Activated T-helper 2 cell treated with anti-CD3 and anti-CD28 coated beads, Interferon-gamma antibody, Interleukin-2, Interleukin-4, amounts not matched to agents 10 μg/mL and 5 μg/mL and 100 μg/mL, durations not matched to agents 14 hours and 24 hours and 36 hours (primary cell): ENCODE measurements at regions not wholly inside any gene's neighbourhood (a gene's known extent, or its start where the extent isn't known, plus 50 kb on each side); places are given as distances from the start of the nearest gene placed in this dataset.

Experiments
- DNase-seq: peaks from one replicate; pipeline ENCODE4 v3.0.0; 2021; ENCODE audit warnings: low spot score
- H3K27ac Mint-ChIP-seq: one replicate; pipeline ENCODE4 v1.8.0; 2021; ENCODE audit warnings: mixed read lengths
- H3K27me3 Mint-ChIP-seq: one replicate; pipeline ENCODE4 v1.8.0; 2021; ENCODE audit warnings: low read depth, mixed read lengths
- H3K36me3 Mint-ChIP-seq: one replicate; pipeline ENCODE4 v1.8.0; 2021; ENCODE audit warnings: low read depth, mixed read lengths
- H3K4me1 Mint-ChIP-seq: one replicate; pipeline ENCODE4 v1.8.0; 2021; ENCODE audit warnings: low read depth, mixed read lengths
- H3K4me3 Mint-ChIP-seq: one replicate; pipeline ENCODE4 v1.8.0; 2021; ENCODE audit warnings: low read depth, mild to moderate bottlenecking, moderate library complexity, mixed read lengths
- H3K9me3 Mint-ChIP-seq: one replicate; pipeline ENCODE4 v1.8.0; 2021; ENCODE audit warnings: mixed read lengths
- intact Hi-C: fragments of 100-400 bp; cut with micrococcal nuclease; formaldehyde crosslinking; loops from one replicate; pipeline ENCODE4 v1.15.1; 2023

DNA sequence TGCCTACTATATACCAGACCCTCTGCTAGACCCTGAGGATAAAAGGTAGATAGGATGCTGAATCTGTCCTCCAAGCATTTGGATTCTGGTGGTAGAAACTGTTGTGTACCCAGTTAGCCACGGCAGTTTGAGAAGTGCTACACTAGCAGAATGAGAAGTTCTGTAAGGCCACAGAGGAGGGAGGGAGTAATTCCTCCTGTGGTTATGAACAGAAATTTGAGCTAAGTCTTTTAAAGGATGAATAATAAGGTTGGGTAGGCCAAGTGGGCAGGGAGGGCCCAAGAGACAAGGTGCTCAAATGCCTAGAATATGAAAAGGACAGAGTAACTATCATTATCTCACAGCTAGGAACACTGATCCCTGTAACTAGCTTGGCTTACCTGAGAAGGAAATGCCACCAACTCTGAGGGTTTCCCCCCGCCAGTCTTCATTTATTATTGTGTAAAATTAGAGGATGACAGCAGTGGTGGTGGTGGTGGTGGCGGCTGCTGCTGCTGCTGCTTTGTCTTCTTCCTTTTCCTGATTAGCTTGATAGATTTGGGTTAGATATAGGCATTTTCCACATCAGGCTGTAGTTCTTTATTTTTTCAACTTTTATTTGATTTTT lies 243.3 kb downstream of the PRL start:
- intact Hi-C loops = no loop called here
- no peak for DNase-seq
- H3K9me3 Mint-ChIP-seq = peaks cover 23% of the 10 kb centered on the region
- H3K4me3 Mint-ChIP-seq = no peak overlapping the region
- peaks cover 9% of the 10 kb centered on the region for H3K36me3 Mint-ChIP-seq
- no peaks in the 10 kb centered on the region for H3K27me3 Mint-ChIP-seq
- H3K4me1 Mint-ChIP-seq = peaks cover 13% of the 10 kb centered on the region
- H3K27ac Mint-ChIP-seq = no peak overlapping the region

DNA sequence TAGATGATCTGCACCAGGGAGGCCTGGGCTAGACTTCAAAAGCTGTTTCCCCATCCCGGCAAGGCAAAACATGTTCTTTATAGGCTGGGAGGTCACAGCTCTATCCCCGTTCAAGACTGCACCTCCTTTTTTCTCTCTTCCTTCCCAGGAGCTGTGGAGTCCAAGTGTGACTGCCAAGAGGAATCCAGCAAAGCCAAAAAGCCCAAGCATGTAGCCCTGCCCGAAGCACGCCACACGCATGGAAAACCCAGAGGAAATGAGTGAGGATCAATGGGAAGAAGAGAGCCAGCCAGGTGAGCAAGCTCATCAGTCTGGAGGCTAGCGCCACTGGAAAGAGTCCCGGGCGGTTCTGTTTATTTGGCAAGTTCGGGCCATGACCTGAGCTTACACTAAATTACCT lies 240.4 kb downstream of the PRL start:
- peaks cover 14% of the 10 kb centered on the region for H3K36me3 Mint-ChIP-seq
- H3K4me1 Mint-ChIP-seq = peaks cover 27% of the 10 kb centered on the region
- DNase-seq = no peak
- intact Hi-C loops = no loop called here
- H3K27ac Mint-ChIP-seq = no peak overlapping the region
- no peaks in the 10 kb centered on the region for H3K27me3 Mint-ChIP-seq
- H3K4me3 Mint-ChIP-seq = no peak overlapping the region
- peaks cover 18% of the 10 kb centered on the region for H3K9me3 Mint-ChIP-seq

- H3K4me3 Mint-ChIP-seq = no peak overlapping the region
- H3K27ac Mint-ChIP-seq = no peak overlapping the region
- H3K4me1 Mint-ChIP-seq = peaks cover 39% of the 10 kb centered on the region
- peaks cover 11% of the 10 kb centered on the region for H3K9me3 Mint-ChIP-seq
- no peak for DNase-seq
- H3K27me3 Mint-ChIP-seq = no peaks in the 10 kb centered on the region
- intact Hi-C loops = no loop called here
- H3K36me3 Mint-ChIP-seq = peaks cover 8% of the 10 kb centered on the region
These were observed 238.9 kb downstream of the PRL start for GRCh38 chr6:22057962-22058361.

DNA sequence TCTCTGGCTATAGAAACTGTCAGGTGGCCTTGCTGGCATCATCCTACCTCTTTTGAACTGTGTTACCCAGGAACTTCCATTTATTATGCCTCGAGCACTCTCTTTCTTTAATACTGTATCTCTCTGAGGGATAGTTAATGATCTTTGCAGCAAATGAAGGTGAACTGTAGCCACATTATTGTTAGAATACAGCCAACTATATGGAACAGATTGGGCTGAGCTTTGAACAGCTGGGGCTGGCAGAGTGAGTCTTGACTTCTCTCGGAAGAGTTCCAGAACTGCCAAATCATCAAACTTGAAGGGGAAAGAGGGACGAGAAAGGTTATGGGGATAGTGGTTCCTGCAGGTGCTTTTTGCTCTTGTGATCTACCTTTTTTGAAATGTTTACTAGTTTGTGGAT lies 237.7 kb downstream of the PRL start:
- no peak overlapping the region for H3K27ac Mint-ChIP-seq
- peaks cover 11% of the 10 kb centered on the region for H3K9me3 Mint-ChIP-seq
- H3K36me3 Mint-ChIP-seq = peaks cover 8% of the 10 kb centered on the region
- no peaks in the 10 kb centered on the region for H3K27me3 Mint-ChIP-seq
- peaks cover 44% of the 10 kb centered on the region for H3K4me1 Mint-ChIP-seq
- intact Hi-C loops = no loop called here
- DNase-seq = no peak
- no peak overlapping the region for H3K4me3 Mint-ChIP-seq

DNA sequence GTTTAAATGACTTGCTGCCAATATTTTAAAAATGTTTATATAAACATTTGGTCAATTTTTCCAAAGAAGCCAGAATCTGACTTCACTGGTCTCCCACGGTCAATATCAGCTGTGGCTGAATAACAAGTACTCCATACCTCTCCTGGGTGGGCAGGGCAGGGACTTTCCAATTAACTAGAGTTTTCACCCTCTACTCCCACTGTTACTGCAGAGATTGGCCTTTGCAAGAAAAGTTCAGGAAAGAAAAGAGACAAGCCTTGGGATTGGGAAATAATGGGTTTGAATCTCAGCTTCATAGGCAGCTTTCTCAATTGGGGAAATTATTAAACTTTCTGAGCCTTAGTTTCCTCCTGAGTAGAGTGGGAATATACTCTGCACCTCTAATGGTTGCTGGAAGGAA lies 236.9 kb downstream of the PRL start:
- no peak for DNase-seq
- Mint-ChIP-seq H3K4me3 (no peak overlapping the region), H3K9me3 (peaks cover 11% of the 10 kb centered on the region), H3K27me3 (no peaks in the 10 kb centered on the region), H3K36me3 (peaks cover 8% of the 10 kb centered on the region), H3K27ac (no peak overlapping the region), H3K4me1 (peaks cover 47% of the 10 kb centered on the region)
- intact Hi-C loops = loop anchor here (10.0 kb wide), 5 partner anchors 395 to 1855 kb away; no protein-coding TSS in a partner anchor

GRCh38 chr6:22062807-22063408 lies 233.9 kb downstream of the PRL start:
- H3K4me1 Mint-ChIP-seq = peaks cover 69% of the 10 kb centered on the region
- DNase-seq = peak; percentile 68
- peaks cover 15% of the 10 kb centered on the region for H3K36me3 Mint-ChIP-seq
- no peaks in the 10 kb centered on the region for H3K9me3 Mint-ChIP-seq
- H3K4me3 Mint-ChIP-seq = peak overlapping the region; percentile 67
- intact Hi-C loops = loop anchor here (1.0 to 10.0 kb wide), 6 partner anchors 38 to 1858 kb away; no protein-coding TSS in a partner anchor
- peak overlapping the region; percentile 97 for H3K27ac Mint-ChIP-seq
- H3K27me3 Mint-ChIP-seq = no peaks in the 10 kb centered on the region

DNA sequence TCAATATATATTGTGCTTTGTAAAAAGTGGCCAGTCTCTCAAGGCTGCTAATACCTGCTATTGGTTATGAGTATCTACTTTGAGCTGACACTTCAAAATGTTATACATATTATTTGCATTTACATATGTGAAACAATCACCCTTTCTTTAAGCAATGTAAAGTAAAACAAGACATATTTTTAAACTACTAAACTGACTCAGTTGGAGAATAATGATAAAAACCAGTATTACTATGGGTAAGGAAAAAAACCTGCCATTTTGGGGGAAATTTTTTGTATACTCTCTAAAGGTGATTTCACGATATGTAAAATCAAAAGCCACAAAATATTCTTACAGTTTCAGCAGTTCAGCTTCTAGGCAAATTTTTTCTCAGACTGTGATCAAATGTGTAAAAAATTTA lies 232.3 kb downstream of the PRL start:
- H3K9me3 Mint-ChIP-seq = no peaks in the 10 kb centered on the region
- peaks cover 75% of the 10 kb centered on the region for H3K4me1 Mint-ChIP-seq
- no peak overlapping the region for H3K4me3 Mint-ChIP-seq
- H3K36me3 Mint-ChIP-seq = peaks cover 15% of the 10 kb centered on the region
- no peaks in the 10 kb centered on the region for H3K27me3 Mint-ChIP-seq
- H3K27ac Mint-ChIP-seq = peak overlapping the region; percentile 74
- intact Hi-C loops = loop anchor here (1.0 to 10.0 kb wide), 7 partner anchors 27 to 1860 kb away; no protein-coding TSS in a partner anchor
- no peak for DNase-seq

GRCh38 chr6:22067122-22067521 lies 229.7 kb downstream of the PRL start:
- Mint-ChIP-seq H3K27ac (peak overlapping the region; percentile 98), H3K27me3 (no peaks in the 10 kb centered on the region), H3K4me3 (no peak overlapping the region), H3K36me3 (peaks cover 19% of the 10 kb centered on the region), H3K4me1 (peaks cover 78% of the 10 kb centered on the region), H3K9me3 (no peaks in the 10 kb centered on the region)
- no peak for DNase-seq
- intact Hi-C loops = loop anchor here (5.0 to 10.0 kb wide), 7 partner anchors 220 to 1862 kb away; no protein-coding TSS in a partner anchor

DNA sequence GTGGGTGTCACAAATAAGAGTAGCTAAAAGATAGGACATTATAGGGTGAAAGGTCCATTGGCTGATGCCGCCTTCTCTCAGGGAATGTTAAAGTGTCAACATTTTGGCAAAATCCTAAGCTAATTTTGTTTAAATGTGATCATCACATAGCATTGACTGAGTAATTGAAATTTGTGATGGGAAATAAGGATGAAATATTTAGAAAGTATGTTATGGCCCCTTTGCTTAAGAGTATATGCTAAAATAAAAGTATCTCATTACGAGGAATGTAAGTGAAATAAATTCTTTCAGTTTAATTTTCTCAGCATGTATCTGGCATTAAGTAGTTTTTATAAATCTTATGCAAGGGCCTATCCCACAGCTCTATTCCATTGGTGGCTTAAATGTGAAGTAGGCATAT lies 229.2 kb downstream of the PRL start:
- Mint-ChIP-seq H3K4me1 (peaks cover 76% of the 10 kb centered on the region), H3K36me3 (peaks cover 21% of the 10 kb centered on the region), H3K27me3 (no peaks in the 10 kb centered on the region), H3K27ac (peak overlapping the region; percentile 98), H3K4me3 (no peak overlapping the region), H3K9me3 (no peaks in the 10 kb centered on the region)
- DNase-seq = no peak
- intact Hi-C loops = loop anchor here (1.0 to 10.0 kb wide), 15 partner anchors 24 to 1863 kb away; no protein-coding TSS in a partner anchor

- intact Hi-C loops = loop anchor here (1.0 to 10.0 kb wide), 15 partner anchors 23 to 1864 kb away; no protein-coding TSS in a partner anchor
- no peaks in the 10 kb centered on the region for H3K27me3 Mint-ChIP-seq
- H3K4me3 Mint-ChIP-seq = peak overlapping the region; percentile 59
- peaks cover 71% of the 10 kb centered on the region for H3K4me1 Mint-ChIP-seq
- no peaks in the 10 kb centered on the region for H3K9me3 Mint-ChIP-seq
- peaks cover 31% of the 10 kb centered on the region for H3K36me3 Mint-ChIP-seq
- peak; percentile 13 for DNase-seq
- H3K27ac Mint-ChIP-seq = peak overlapping the region; percentile 98
These were observed 228.1 kb downstream of the PRL start for GRCh38 chr6:22068561-22069305.

- H3K27ac Mint-ChIP-seq = peak overlapping the region; percentile 98
- H3K36me3 Mint-ChIP-seq = peaks cover 34% of the 10 kb centered on the region
- peaks cover 65% of the 10 kb centered on the region for H3K4me1 Mint-ChIP-seq
- H3K9me3 Mint-ChIP-seq = peaks cover 6% of the 10 kb centered on the region
- H3K27me3 Mint-ChIP-seq = no peaks in the 10 kb centered on the region
- intact Hi-C loops = loop anchor here (2.0 to 10.0 kb wide), 12 partner anchors 79 to 1865 kb away; no protein-coding TSS in a partner anchor
- H3K4me3 Mint-ChIP-seq = peak overlapping the region; percentile 59
- DNase-seq = no peak
These were observed 227.5 kb downstream of the PRL start for GRCh38 chr6:22069306-22069800.

DNA sequence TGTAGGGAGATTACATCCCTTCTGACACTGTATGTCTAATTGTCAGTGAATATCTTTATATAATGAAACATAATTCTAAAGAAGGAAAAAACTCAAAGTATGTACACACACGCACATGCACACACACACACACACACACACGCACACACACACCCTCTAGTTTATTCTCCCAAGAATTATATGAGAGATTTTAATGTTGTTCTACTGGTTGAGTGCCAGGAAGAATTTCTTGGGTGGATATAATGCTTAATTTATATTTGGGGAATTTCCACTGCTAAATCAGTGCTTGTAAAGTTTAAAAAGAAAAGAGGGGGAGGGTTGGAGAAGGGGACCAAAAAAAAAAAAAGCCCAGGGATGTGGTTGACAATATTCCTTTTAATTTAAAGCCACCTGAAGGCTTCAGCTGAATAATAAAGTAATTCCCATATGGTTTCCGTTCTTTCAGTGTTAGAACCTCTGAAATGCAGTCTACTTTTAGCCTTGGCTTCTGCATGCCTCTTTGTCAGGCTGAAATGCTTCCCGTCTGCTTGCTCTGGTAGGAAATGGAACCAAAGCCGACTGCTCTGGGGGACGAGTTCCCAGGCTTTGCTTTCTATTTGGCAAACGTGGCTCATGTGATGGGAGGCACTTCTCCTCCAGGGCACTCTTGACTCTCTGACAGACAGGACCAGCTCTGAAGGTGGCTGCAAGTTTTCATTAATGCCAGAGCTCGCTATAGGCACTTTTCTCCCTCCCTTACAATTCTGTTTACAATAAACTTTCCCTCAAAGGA lies 225.4 kb downstream of the PRL start:
- peaks cover 51% of the 10 kb centered on the region for H3K4me1 Mint-ChIP-seq
- H3K27ac Mint-ChIP-seq = no peak overlapping the region
- intact Hi-C loops = no loop called here
- no peak for DNase-seq
- peaks cover 8% of the 10 kb centered on the region for H3K9me3 Mint-ChIP-seq
- H3K27me3 Mint-ChIP-seq = no peaks in the 10 kb centered on the region
- no peak overlapping the region for H3K4me3 Mint-ChIP-seq
- peaks cover 35% of the 10 kb centered on the region for H3K36me3 Mint-ChIP-seq
